CD14-positive monocyte (primary cell): ENCODE measurements at regions not wholly inside any gene's neighbourhood (a gene's known extent, or its start where the extent isn't known, plus 50 kb on each side); places are given as distances from the start of the nearest gene placed in this dataset.

Source experiments
- DNase-seq, 3 donors: peaks; one replicate each; pipeline ENCODE4 v3.0.0-alpha.2; 2011 to 2022
- H2AFZ ChIP-seq: 2 replicates; pipeline ENCODE4 v1.6.0; 2012; ENCODE audit warnings: mild to moderate bottlenecking, low read depth, low read length, inconsistent platforms; ENCODE audit not compliant: insufficient read depth, poor library complexity, severe bottlenecking
- H3K27ac ChIP-seq, 2 donors: 1 replicate in 1 of 2; 2 replicates in 1 of 2; pipeline ENCODE4 v1.5.1; 2012 to 2013; ENCODE audit warnings: low read length in 2 of 2, control low read depth in 1 of 2, inconsistent platforms in 1 of 2, low read depth in 1 of 2, mild to moderate bottlenecking in 1 of 2
- H3K27me3 ChIP-seq, 2 donors: one replicate each; pipeline versions ENCODE4 v1.6.0 to v1.6.1; 2011 to 2013; ENCODE audit warnings: low read length in 2 of 2; ENCODE audit not compliant: control insufficient read depth in 2 of 2, insufficient read depth in 2 of 2
- H3K36me3 ChIP-seq, 2 donors: replicated peaks in 1 of 2; 1 replicate in 1 of 2; 2 replicates in 1 of 2; pipeline versions ENCODE4 v1.5.1 to v1.6.1; 2012 to 2013; ENCODE audit warnings: low read length in 2 of 2, control low read depth in 1 of 2, inconsistent platforms in 1 of 2, mild to moderate bottlenecking in 1 of 2; ENCODE audit not compliant: insufficient read depth in 2 of 2, control insufficient read depth in 1 of 2
- H3K4me1 ChIP-seq, 2 donors: 1 replicate in 1 of 2; 2 replicates in 1 of 2; pipeline versions ENCODE4 v1.5.1 to v1.6.1; 2012 to 2013; ENCODE audit warnings: low read length in 2 of 2, control low read depth in 1 of 2, inconsistent platforms in 1 of 2, mild to moderate bottlenecking in 1 of 2, moderate library complexity in 1 of 2; ENCODE audit not compliant: insufficient read depth in 2 of 2, control insufficient read depth in 1 of 2
- H3K4me2 ChIP-seq: replicated peaks from 2 replicates; pipeline ENCODE3; 2012; ENCODE audit warnings: low read length, moderate library complexity, mild to moderate bottlenecking; ENCODE audit not compliant: poor library complexity, severe bottlenecking; ENCODE audit errors: extremely low read depth
- H3K4me3 ChIP-seq, 3 experiments: fragments of 200-600 bp in 1 of 3; sonication (generic) in 1 of 3; replicated peaks in 1 of 3; 1 replicate in 2 of 3; 2 replicates in 1 of 3; pipeline ENCODE4 v1.5.1; 2011 to 2013; ENCODE audit warnings: low read length in 3 of 3, mild to moderate bottlenecking in 3 of 3, control low read depth in 2 of 3, low read depth in 2 of 3, inconsistent platforms in 1 of 3, moderate library complexity in 1 of 3
- H3K79me2 ChIP-seq: 2 replicates; pipeline ENCODE4 v1.6.0; 2012; ENCODE audit warnings: mild to moderate bottlenecking, control low read depth, inconsistent platforms, low read length, moderate library complexity; ENCODE audit not compliant: insufficient read depth
- H3K9ac ChIP-seq: 2 replicates; pipeline ENCODE4 v1.6.0; 2017; ENCODE audit warnings: low read length, mild to moderate bottlenecking; ENCODE audit not compliant: insufficient read depth, poor library complexity, severe bottlenecking
- H3K9me3 ChIP-seq, 2 donors: replicated peaks in 1 of 2; 1 replicate in 1 of 2; 2 replicates in 1 of 2; pipeline versions ENCODE4 v1.5.1 to v1.6.1; 2012 to 2013; ENCODE audit warnings: low read length in 2 of 2, control low read depth in 1 of 2; ENCODE audit not compliant: control insufficient read depth in 1 of 2, insufficient read depth in 1 of 2
- H4K20me1 ChIP-seq: 2 replicates; pipeline ENCODE4 v1.6.0; 2012; ENCODE audit warnings: mild to moderate bottlenecking, low read length, control low read depth, moderate library complexity; ENCODE audit not compliant: insufficient read depth
- H3K27ac Mint-ChIP-seq, 7 donors: one replicate each; pipeline ENCODE4 v1.8.0; 2020; ENCODE audit warnings: mild to moderate bottlenecking in 7 of 7, mixed read lengths in 7 of 7, moderate library complexity in 6 of 7, inconsistent platforms in 2 of 7
- H3K27me3 Mint-ChIP-seq, 3 donors: one replicate each; pipeline ENCODE4 v1.8.0; 2021 to 2022; ENCODE audit warnings: low read depth in 3 of 3, mild to moderate bottlenecking in 3 of 3, mixed read lengths in 3 of 3, moderate library complexity in 3 of 3, inconsistent platforms in 1 of 3
- H3K36me3 Mint-ChIP-seq, 2 donors: one replicate each; pipeline ENCODE4 v1.8.0; 2020; ENCODE audit warnings: mixed read lengths in 2 of 2, inconsistent platforms in 1 of 2, mild to moderate bottlenecking in 1 of 2
- H3K4me1 Mint-ChIP-seq: one replicate; pipeline ENCODE4 v1.8.0; 2020; ENCODE audit warnings: mild to moderate bottlenecking, mixed read lengths
- H3K4me3 Mint-ChIP-seq, 2 donors: one replicate each; pipeline ENCODE4 v1.8.0; 2020; ENCODE audit warnings: mild to moderate bottlenecking in 2 of 2, mixed read lengths in 2 of 2, moderate library complexity in 1 of 2
- H3K9me3 Mint-ChIP-seq, 7 donors: one replicate each; pipeline ENCODE4 v1.8.0; 2020 to 2022; ENCODE audit warnings: mixed read lengths in 7 of 7, mild to moderate bottlenecking in 6 of 7, moderate library complexity in 6 of 7, inconsistent platforms in 2 of 7
- WGBS: methylation state at CpG from one replicate; pipeline ENCODE4 v1.1.5; 2013; ENCODE audit warnings: missing lambda C conversion rate; ENCODE audit not compliant: insufficient coverage; 5-methylcytosine and 5-hydroxymethylcytosine counted together
- intact Hi-C, 2 donors: fragments of 100-400 bp; cut with micrococcal nuclease; formaldehyde crosslinking; loops; one replicate each; pipeline versions ENCODE4 v1.15.0 to v1.15.1; 2023
- TF ChIP-seq, protein P1 (sequence below): fragments of 200-600 bp; IDR thresholded peaks from one replicate; pipeline ENCODE4 v1.8.0; 2022; ENCODE audit warnings: antibody characterized with exemption, mild to moderate bottlenecking

DNA sequence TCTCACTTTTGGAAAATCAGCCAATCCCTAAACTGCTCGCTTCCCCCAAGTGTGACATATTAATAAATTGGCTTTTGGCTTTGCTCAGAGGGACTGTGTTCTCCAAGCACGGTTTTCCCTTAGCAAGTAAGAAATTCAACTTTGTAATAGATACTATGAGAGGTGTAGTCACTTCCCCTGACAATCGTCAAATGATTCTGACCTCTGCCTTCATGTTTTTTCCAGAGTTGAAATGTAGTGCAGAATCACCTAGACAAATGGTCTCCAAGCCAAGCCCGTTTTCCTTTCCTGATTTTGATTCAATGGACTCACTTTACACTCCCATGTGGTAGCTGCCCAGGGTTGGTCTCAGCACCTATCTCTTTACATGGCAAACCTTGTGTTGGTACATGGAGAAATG, 99.1 kb downstream of the ARL4A start:
- TF ChIP-seq, protein P1, sequence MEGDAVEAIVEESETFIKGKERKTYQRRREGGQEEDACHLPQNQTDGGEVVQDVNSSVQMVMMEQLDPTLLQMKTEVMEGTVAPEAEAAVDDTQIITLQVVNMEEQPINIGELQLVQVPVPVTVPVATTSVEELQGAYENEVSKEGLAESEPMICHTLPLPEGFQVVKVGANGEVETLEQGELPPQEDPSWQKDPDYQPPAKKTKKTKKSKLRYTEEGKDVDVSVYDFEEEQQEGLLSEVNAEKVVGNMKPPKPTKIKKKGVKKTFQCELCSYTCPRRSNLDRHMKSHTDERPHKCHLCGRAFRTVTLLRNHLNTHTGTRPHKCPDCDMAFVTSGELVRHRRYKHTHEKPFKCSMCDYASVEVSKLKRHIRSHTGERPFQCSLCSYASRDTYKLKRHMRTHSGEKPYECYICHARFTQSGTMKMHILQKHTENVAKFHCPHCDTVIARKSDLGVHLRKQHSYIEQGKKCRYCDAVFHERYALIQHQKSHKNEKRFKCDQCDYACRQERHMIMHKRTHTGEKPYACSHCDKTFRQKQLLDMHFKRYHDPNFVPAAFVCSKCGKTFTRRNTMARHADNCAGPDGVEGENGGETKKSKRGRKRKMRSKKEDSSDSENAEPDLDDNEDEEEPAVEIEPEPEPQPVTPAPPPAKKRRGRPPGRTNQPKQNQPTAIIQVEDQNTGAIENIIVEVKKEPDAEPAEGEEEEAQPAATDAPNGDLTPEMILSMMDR, result no peak
- no peaks in the 10 kb centered on the region for H3K27me3 ChIP-seq
- Mint-ChIP-seq H3K9me3 (peaks cover 0 to 16% (median 3%) of the 10 kb centered on the region in 7 donors), H3K4me3 (no peak overlapping the region), H3K4me1 (no peaks in the 10 kb centered on the region), H3K36me3 (no peaks in the 10 kb centered on the region), H3K27ac (no peak overlapping the region), H3K27me3 (peaks cover 0 to 4% (median 1%) of the 10 kb centered on the region in 3 donors)
- H3K4me2 ChIP-seq, result no peak overlapping the region
- no peak overlapping the region for H3K9ac ChIP-seq
- no peak for DNase-seq
- no peak overlapping the region for H3K4me3 ChIP-seq
- H4K20me1 ChIP-seq, result no peaks in the 10 kb centered on the region
- H2AFZ ChIP-seq, result no peak overlapping the region
- H3K9me3 ChIP-seq, result peaks cover 0 to 5% of the 10 kb centered on the region in 2 donors
- H3K79me2 ChIP-seq, result no peaks in the 10 kb centered on the region
- H3K36me3 ChIP-seq, result no peaks in the 10 kb centered on the region
- no peaks in the 10 kb centered on the region for H3K4me1 ChIP-seq
- H3K27ac ChIP-seq, result no peak overlapping the region
- WGBS, result no CpG with 5 or more reads among the region's 4 CpGs
- intact Hi-C loops, result no loop called here

GRCh38 chr7:12788171-12788570, 100.7 kb downstream of the ARL4A start:
- Histone ChIP-seq H3K4me1 (no peaks in the 10 kb centered on the region), H3K27me3 (no peaks in the 10 kb centered on the region), H3K27ac (no peak overlapping the region), H3K79me2 (no peaks in the 10 kb centered on the region), H2AFZ (no peak overlapping the region), H3K36me3 (no peaks in the 10 kb centered on the region), H3K9ac (no peak overlapping the region), H4K20me1 (no peaks in the 10 kb centered on the region), H3K4me2 (no peak overlapping the region), H3K4me3 (no peak overlapping the region), H3K9me3 (peaks cover 0 to 5% of the 10 kb centered on the region in 2 donors)
- H3K4me1 Mint-ChIP-seq, result no peaks in the 10 kb centered on the region
- no peak for DNase-seq
- no peak overlapping the region for H3K27ac Mint-ChIP-seq
- no CpG with 5 or more reads among the region's 2 CpGs for WGBS
- TF ChIP-seq, protein P1, result no peak
- no peak overlapping the region for H3K4me3 Mint-ChIP-seq
- H3K36me3 Mint-ChIP-seq, result no peaks in the 10 kb centered on the region
- H3K27me3 Mint-ChIP-seq, result peaks cover 0 to 4% (median 1%) of the 10 kb centered on the region in 3 donors
- H3K9me3 Mint-ChIP-seq, result peaks cover 2 to 20% (median 8%) of the 10 kb centered on the region in 7 donors
- intact Hi-C loops, result no loop called here
